Skeletal muscle cell (primary cell): ENCODE measurements at regions not wholly inside any gene's neighbourhood (a gene's known extent, or its start where the extent isn't known, plus 50 kb on each side); places are given as distances from the start of the nearest gene placed in this dataset.
A peak's percentile ranks its signal among the peaks of the same experiment; 100 is the strongest.
"Not testable (repeated sequence)": the region's sequence is repeated elsewhere in the genome, so short reads cannot be mapped to it uniquely, and the experiment has no call there.

Experiments used
- DNase-seq: peaks from one replicate; pipeline ENCODE4 v3.0.0-alpha.2; 2010; ENCODE audit warnings: low read depth
- H3K4me3 ChIP-seq: 2 replicates; pipeline ENCODE4 v1.5.1; 2011; ENCODE audit warnings: low read depth, mild to moderate bottlenecking, control low read depth, low read length, moderate library complexity

GRCh38 chr4:26191353-26191752, 129.5 kb upstream of the RBPJ start:
- no peak overlapping the region for H3K4me3 ChIP-seq
- no peak for DNase-seq

DNA sequence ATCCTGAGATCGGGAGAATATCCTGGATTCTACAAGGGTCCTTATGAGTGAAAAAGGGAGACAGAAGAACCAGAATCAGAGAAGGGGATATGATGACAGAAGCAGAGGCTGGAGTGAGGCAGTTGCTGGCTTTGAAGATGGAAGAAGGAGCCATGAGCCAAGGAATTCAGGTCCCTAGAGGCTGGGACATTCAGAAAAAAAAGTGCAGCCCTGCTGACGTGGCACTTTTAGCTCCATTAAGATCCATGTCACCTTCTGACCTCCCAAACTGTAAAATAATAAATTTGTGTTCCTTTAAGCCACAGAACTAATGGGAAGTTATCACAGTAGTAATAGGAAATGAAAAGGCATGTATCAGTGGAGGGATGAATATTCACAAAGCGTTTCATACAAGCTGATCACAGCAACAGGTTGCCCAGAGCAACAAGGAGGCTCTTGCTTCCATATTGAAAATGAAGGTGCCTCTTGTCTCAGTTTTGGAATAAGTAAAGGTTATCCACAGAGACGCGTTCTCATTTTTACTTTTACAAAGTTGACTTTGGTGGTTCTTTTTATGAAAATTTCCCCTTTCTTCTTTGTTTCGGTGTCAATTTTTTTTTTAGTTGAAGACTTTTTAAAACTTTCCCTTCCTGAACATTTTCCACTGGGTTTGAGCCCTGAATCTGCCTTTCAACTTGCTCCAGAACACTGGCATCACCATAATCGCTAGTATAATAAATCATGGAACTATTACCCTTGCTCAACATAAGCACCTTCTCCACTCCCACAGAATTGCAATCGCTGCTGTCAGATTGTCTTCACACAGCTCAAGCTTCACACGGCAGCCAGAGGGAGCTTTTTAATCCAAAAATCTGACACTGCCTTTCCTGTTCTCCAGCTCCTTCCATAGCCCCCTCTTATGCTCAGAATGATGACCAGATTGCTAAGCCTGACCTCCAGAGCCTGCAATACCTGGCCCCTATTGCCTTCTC, 127.6 kb upstream of the RBPJ start:
- no peak for DNase-seq

DNA sequence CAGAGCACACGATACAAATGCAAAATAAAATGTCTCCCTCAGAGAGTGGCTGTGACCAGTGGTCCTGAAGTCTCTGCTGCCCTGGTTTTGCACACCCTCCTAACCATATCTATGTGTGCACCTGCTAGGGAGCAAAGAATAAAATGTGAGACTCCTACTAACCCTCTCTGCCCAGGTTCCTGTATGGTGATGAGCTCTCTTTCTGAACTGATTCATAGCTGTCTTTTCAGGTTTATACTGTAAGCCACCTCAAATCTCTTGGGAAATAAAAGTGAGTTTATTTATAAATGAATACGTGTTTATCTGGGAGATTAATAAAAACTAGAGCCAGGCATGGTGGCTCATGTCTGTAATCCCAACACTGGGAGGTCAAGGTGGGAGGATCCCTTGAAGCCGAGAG, 126.0 kb upstream of the RBPJ start:
- H3K4me3 ChIP-seq, result no peak overlapping the region
- no peak for DNase-seq

More for the DNA sequence above, 127.6 kb upstream of the RBPJ start:
- no peak overlapping the region for H3K4me3 ChIP-seq

DNA sequence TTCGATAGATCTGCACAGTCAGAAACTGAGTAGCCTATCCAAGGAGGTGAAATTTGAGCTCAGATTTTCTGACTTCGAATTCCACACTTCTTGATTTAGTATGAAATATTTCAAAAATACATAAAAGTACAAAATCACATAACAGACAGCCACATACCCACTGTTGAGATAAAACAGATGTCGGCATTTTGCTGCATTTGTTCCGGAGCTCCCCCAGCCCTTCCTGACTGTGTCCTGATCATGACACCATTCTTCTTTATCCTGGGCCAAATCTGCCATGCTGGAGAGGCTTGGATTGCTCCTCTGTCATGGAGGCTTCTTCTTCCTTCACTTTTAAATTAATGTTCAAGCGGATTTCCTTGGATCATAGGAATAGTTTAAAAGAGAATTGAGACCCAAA, 124.2 kb upstream of the RBPJ start:
- no peak for DNase-seq
- no peak overlapping the region for H3K4me3 ChIP-seq

DNA sequence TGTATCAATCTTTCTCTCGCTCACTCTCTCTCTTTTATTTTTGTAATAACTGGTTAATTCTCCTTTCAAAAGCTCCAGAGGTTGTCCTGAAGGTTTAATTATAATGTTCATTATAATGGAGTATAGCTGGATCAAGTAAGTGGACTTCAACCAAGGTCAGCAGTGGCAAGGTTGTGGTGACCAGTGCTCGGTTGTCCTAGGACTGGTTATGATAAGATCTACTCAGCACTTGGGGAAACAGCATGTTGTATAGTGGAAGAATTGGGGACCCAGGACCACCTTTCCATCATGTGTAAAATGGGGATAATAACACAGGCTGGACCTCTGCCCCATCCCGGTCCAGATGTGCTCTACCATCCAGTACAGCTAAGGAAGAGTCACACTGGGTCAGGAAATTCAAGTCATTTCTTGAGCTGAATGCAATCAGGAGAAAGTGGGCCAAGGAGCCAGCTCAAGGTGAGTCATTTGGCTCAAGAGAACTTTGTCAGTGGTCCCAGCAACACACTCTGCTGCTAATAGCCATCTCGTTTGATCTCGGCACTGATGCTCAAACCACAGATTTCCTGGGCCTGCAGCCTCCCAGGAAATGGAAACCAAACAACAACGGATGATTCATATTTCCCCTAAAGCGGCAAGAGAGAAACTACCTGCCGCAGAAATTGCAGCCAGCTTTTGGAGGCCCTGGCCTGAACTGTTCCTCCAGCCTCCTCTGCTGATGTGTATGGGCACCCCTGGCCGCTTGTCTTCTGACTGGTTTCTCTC, 123.6 kb upstream of the RBPJ start:
- no peak overlapping the region for H3K4me3 ChIP-seq
- DNase-seq, result peak; percentile 79

- H3K4me3 ChIP-seq, DNase-seq: not testable (repeated sequence)
These were observed 121.9 kb upstream of the RBPJ start for GRCh38 chr4:26198931-26199330.

GRCh38 chr4:26199596-26199995, 121.2 kb upstream of the RBPJ start:
- no peak for DNase-seq
- no peak overlapping the region for H3K4me3 ChIP-seq

DNA sequence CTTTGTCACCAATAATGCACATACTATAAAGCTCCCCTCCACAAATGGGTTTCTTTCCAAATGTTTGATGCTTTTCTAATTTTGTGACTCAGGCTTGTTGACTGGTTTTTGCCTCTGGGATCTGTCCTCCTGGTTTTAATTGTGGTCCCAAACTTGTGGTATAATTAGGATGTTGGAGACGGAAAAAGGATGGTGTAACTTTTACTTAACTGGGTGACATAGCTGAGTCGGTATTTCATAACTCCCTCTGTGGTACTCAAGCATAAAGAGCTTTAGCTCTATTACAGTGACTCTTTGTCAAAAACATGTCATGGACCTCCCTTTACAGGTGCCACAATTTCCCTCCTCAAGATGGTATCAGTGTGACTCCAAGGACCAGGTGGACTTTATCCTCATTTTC, 119.7 kb upstream of the RBPJ start:
- no peak for DNase-seq
- H3K4me3 ChIP-seq, result no peak overlapping the region

GRCh38 chr4:26204249-26204825, 116.5 kb upstream of the RBPJ start:
- no peak overlapping the region for H3K4me3 ChIP-seq
- no peak for DNase-seq

DNA sequence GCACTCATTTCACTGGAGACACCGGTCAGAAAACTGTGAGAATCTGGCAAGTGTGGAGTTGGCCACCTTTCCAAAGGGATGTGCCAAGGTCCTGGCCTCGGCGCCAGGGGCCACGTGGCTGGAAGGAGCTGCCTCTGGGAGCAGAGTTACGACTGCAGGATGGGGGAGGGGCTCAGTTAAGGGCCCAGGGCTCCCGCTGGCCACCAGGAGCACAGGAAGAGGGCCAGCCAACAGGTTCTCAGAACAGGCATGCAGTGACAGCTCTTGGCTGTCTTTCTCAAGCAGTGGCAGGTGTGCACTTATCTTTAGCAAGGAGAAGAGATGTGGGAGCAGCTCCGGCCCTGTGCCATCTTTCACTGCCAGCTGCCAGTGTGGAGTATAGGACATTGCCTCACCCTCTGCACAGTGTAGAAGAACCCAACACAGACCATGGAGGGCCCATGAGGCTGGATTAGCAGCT, 115.9 kb upstream of the RBPJ start:
- no peak for DNase-seq
- no peak overlapping the region for H3K4me3 ChIP-seq

DNA sequence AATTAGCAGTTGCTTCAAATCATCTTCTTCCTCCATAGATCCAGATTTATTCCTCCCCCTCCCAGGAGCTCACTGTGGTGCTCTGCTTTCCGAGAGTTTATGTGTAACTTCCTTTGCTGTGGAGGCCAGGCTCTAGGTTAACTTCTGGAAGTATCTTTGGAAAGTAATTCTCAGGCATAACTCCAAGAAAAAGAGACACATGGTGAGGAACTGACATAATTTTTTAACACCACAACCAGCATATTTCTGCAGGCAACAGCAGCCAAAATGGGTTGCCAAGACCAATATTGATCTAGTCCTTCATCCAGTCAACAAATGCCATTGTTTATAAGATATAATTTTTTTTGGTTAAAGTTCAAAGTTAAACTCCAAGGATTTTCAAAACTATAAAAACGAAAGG, 114.5 kb upstream of the RBPJ start:
- no peak overlapping the region for H3K4me3 ChIP-seq
- peak; percentile 89 for DNase-seq

DNA sequence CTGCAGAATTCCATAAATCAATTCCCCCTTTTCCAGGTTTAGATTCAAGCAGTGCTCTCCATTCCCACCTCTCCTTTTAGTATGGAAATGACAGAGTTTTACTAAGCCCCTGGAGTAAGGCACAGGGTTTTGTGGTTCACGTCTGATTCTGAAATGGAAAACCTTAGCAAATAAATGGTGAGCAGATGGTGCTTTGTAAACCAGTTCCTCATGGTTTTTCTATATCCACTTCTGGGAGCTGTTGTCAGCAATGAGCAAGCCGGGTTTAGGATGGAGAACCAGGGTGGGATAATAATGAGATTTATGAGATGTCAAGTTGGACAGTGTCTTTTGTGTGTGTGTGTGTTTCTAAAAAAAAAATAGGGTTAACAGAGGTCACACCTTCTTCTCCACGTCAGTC, 113.8 kb upstream of the RBPJ start:
- DNase-seq, result no peak
- H3K4me3 ChIP-seq, result no peak overlapping the region

DNA sequence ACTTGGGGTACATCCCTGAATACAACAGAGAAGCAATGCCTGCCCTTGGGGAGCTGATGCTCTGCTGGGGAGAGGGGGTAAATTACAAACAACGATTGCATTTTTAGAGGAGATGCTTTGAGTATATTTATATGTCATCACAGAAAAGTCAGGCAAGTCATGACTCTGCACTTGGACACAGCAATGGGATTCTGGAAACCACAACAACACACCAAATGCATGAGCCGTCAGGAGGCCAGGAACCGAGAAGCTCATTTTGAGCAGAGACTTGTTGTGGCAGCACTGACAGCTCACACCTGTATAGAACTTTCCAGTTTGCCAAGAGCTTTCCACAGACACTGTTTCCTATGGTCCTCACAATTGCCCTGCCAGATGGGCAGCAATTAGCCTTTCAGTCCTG, 113.2 kb upstream of the RBPJ start:
- DNase-seq, result no peak
- H3K4me3 ChIP-seq, result no peak overlapping the region

- no peak for DNase-seq
- H3K4me3 ChIP-seq, result no peak overlapping the region
These were observed 112.4 kb upstream of the RBPJ start for GRCh38 chr4:26208237-26208994.

- H3K4me3 ChIP-seq, DNase-seq: not testable (repeated sequence)
These were observed 111.4 kb upstream of the RBPJ start for GRCh38 chr4:26209378-26209777.

GRCh38 chr4:26212528-26212927, 108.3 kb upstream of the RBPJ start:
- H3K4me3 ChIP-seq, result no peak overlapping the region
- no peak for DNase-seq

DNA sequence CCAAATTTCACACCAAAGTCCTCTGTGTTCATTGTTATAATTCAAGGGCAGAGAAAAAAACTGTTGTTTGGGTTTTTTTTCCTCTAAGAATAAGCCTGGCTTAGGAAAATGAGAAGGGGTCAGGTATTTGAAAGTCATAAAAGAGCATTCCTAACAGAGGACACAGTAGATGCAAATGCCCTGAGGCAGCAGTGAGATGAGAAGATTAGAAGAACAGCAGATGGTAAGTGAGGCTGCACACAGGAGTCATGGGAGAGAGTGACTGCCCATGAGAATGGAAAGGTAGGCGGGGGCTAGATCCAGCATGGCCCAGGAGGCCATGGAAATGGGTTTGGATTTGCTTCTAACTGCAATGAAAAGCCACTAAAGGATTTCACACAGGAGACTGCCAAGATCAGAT, 107.5 kb upstream of the RBPJ start:
- DNase-seq, result no peak
- H3K4me3 ChIP-seq, result no peak overlapping the region

DNA sequence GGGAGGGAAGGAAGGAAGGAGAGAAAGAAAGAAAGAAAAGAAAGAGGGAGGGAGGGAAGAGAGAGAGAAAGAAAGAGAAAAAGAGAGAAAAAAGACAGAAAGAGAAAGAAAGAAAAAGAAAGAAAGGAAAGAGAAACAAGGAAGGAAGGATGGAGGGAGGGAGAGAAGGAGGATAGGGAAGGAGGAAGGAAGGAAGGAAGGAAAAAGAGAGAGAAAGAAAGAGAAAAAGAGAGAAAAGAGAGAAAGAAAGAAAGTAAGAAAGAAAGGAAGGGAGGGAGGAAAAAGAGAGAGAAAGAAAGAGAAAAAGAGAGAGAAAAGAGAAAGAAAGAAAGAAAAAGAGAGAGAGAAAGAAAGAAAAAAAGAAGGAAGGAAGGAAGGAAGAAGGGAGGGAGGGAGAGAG, 105.8 kb upstream of the RBPJ start:
- no peak for DNase-seq
- no peak overlapping the region for H3K4me3 ChIP-seq

DNA sequence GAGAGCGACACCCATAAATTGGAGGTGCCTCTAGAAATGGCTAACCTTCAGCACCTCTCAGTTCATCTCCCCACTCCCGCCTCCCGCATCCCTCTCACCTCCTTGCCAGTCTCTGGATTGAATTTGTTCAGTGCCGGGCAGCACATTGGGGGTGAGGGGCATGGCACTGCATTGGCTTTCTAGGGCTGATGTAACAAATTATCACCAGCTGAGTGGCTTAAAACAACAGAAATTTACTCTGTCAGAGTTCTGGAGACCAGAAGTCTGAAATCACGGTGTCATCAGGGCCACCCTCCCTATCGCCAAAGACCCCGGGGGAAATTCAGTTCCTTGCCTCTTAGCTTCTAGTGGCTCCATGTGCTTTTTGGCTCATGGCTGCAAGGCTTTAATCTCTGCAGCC, 105.1 kb upstream of the RBPJ start:
- no peak overlapping the region for H3K4me3 ChIP-seq
- DNase-seq, result no peak

DNA sequence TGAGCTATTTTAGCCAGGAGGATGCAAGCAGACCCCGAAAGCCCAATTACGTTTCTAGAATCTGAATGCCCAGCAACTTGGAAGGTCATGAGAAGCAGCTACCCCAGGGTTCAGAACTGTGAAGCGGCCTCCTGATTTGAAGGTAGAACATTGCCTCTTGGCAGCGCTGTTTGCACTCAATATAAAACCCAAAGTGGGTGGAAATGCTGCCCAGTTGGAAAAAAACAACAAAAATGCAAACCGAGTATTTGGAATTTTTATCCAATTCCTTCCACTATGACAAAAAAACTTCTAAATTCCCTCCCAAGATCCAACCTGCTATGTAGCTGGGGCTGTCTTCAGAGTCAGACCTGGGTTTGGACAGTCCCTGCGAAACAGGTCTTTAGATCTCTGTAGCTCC, 103.3 kb upstream of the RBPJ start:
- no peak for DNase-seq
- H3K4me3 ChIP-seq, result no peak overlapping the region
